GM19023 (cell line): ENCODE measurements at regions not wholly inside any gene's neighbourhood (a gene's known extent, or its start where the extent isn't known, plus 50 kb on each side); places are given as distances from the start of the nearest gene placed in this dataset.
"Not testable (repeated sequence)": the region's sequence is repeated elsewhere in the genome, so short reads cannot be mapped to it uniquely, and the experiment has no call there.

Source experiments
- ATAC-seq: cut with Tn5 transposase; IDR thresholded peaks from one replicate; pipeline ENCODE4 v1.9.1; 2021; ENCODE audit warnings: mild to moderate bottlenecking, moderate library complexity; ENCODE audit not compliant: unreplicated experiment

- ATAC-seq = no peak
These were observed 225.8 kb upstream of the ARPP21 start for GRCh38 chr3:35413483-35413882.

GRCh38 chr3:35417080-35417479 lies 222.2 kb upstream of the ARPP21 start:
- no peak for ATAC-seq

- no peak for ATAC-seq
These were observed 217.2 kb upstream of the ARPP21 start for GRCh38 chr3:35422101-35422500.

DNA sequence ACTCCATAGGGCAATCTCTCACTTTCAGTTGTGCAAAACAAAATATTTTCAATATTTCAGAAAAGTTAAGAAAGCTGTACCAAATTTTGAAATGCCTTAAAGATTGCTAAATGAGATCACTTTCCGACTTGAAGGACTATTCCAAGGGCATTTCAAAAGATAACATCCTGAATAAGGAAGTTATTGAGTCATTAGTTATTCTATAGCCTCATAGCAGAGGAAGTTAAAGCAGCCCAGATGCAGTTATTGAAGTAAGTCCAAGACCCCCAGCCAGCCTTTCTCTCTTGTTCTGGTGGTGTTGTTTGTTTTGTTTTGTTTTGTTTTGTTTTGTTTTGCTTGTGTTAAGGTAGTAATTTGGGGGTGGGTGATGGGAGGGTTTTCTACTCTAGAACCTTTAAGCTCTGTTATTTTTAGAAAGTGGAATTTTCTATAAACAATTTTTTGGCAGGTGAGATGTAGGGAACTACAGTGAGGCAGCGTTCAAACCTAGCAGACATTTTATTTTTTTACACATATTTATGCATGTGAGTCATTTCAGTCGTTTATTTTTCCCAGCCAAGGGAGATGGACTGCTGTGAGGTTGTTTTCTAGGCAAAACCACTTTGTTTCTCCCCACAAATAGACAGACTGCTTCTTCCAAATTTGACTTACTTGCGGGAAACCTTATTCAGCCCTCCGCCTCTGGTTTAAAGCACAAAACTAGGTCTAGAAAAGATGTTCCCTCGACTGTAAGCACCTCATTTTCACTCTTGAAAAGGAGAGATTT lies 216.3 kb upstream of the ARPP21 start:
- no peak for ATAC-seq

DNA sequence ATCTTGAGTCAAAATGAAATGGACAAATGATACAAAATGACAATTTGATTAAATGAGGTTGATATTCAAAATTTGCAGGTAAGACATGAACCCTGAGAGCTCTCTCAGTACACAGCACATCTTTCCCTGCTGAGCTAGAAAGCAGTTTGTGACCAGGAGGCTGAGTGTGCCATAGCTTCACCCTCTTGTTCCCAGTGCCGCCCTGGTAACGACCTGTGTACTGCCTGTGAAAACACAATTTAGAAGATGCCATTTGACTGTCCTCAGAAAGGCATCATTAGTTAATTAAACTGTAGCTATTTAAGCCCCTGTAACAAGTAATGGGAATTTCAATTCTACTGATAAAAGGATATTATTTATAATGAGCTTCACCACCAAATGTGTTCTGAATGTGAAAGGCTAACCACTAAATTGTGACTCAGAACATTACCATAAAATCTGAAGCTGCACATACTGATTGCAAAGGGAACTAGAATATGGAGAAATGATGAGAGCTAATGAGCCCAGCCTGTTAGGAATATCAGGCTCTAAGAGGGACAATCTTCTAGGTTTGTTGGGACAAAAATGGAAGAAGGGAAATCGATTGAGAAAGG lies 212.9 kb upstream of the ARPP21 start:
- no peak for ATAC-seq

- no peak for ATAC-seq
These were observed 201.9 kb upstream of the ARPP21 start for GRCh38 chr3:35437381-35437780.

GRCh38 chr3:35438101-35438500 lies 201.2 kb upstream of the ARPP21 start:
- no peak for ATAC-seq

GRCh38 chr3:35439663-35440062 lies 199.7 kb upstream of the ARPP21 start:
- no peak for ATAC-seq

DNA sequence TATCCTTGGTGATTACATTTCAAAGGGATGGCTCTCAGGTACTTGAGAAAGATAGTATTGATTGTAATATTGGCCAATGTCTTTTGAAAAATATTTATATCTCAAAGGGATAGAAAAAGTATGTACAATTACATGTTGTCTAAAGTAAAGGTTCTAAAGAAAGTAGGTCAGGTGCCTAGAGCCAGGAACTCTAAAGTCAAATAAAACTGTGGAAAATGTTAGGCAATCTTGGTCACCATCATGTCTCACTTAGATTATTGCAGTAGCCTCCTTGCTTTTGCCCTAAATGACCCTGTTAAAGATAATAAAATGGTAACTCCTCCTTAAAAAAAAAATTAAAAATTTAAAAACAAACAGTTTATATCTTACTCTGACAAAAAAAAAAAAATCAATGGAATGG lies 198.5 kb upstream of the ARPP21 start:
- ATAC-seq = no peak

DNA sequence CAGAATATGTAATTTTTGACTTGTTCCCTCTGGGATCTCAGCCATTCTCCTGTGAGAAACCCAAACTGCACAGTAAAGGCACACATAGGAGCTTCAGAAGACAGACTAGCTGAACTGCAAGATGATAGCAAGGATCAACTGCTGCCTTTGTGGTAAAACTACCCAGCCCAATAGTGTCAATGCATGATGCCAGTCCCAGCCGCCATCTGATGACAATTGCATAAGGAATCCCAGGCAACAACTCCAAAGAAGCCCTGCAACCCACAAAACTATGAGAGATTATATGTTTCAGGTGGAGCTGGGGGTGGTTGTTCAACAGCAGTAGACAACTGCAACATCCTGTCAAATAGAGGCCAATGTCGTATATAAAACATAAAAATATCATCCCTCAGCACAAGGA lies 192.4 kb upstream of the ARPP21 start:
- ATAC-seq = no peak

GRCh38 chr3:35448121-35448520 lies 191.2 kb upstream of the ARPP21 start:
- no peak for ATAC-seq

- ATAC-seq = no peak
These were observed 190.6 kb upstream of the ARPP21 start for GRCh38 chr3:35448681-35449080.

DNA sequence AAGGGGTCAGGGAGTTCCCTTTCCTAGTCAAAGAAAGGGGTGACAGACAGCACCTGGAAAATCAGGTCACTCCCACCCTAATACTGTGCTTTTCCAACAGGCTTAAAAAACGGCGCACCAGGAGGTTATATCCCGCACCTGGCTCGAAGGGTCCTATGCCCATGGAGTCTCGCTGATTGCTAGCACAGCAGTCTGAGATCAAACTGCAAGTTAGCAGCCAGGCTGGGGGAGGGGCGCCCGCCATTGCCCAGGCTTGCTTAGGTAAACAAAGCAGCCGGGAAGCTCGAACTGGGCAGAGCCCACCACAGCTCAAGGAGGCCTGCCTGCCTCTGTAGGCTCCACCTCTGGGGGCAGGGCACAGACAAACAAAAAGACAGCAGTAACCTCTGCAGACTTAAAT lies 184.5 kb upstream of the ARPP21 start:
- not testable (repeated sequence) for ATAC-seq

GRCh38 chr3:35473956-35474355 lies 165.4 kb upstream of the ARPP21 start:
- ATAC-seq = no peak

GRCh38 chr3:35482566-35482965 lies 156.8 kb upstream of the ARPP21 start:
- not testable (repeated sequence) for ATAC-seq

- ATAC-seq = no peak
These were observed 156.2 kb upstream of the ARPP21 start for GRCh38 chr3:35483131-35483530.

DNA sequence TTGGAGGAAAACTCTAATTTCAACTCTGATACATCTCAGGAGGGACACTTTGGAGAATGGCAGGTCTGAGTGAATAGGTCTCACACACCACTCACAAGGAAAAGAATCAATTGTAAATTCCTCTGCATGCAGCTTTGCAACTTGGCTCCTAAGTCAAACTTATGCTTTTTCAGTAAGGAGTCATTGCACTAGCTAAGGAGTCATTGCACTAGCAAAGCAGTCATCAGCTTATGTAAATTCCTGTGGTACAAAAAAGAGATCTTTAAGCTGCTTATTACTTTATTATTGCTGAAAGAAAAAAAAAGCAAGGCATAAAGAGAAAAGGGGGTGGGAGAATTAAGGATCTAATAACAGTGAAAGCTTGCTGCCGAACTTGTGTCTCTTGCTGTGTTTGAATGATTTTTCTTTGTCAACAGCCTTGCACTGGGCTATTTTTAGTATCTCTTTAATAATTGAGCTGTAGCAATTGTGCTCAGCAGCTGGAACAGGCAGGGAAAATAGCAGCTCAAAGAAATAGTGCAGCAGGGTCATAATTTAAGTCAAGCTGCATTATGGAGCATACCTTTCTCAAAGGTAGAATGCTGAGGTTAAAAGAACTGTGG lies 154.3 kb upstream of the ARPP21 start:
- no peak for ATAC-seq

- ATAC-seq = no peak
These were observed 153.0 kb upstream of the ARPP21 start for GRCh38 chr3:35486295-35486694.

DNA sequence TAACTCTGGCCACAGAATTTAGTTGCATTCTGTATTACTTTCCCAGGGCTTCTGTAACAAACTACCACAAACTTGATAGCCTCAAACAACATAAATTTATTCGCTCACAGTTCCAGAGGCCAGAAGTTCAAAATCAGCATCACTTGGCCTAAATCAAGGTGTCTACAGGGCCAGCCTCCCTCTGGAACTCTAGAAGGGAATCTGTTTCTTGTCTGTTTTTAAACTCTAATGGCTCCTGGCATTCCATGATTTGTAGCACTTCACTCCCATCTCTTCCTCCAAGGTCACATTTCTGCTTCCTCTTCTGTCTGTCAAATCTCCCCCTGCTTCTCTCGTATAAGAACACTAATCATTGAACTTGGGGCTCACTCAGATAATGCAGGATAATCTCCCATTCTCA lies 151.9 kb upstream of the ARPP21 start:
- no peak for ATAC-seq

- no peak for ATAC-seq
These were observed 150.8 kb upstream of the ARPP21 start for GRCh38 chr3:35488526-35488925.

- ATAC-seq = no peak
These were observed 146.5 kb upstream of the ARPP21 start for GRCh38 chr3:35492841-35493240.

- no peak for ATAC-seq
These were observed 140.7 kb upstream of the ARPP21 start for GRCh38 chr3:35498506-35499210.
